Stimulated activated memory B cell treated with anti-CD40 and anti-IgM and Interleukin-4, amounts not matched to agents 10 μg/mL and 1 μg/mL and 100 μg/mL, for 72 hours (primary cell): ENCODE measurements at regions not wholly inside any gene's neighbourhood (a gene's known extent, or its start where the extent isn't known, plus 50 kb on each side); places are given as distances from the start of the nearest gene placed in this dataset.

ENCODE experiments used
- ATAC-seq: fragments of 150-1000 bp; cut with Tn5 transposase; 2 replicates; pipeline ENCODE4 v1.10.0; 2021
- H3K27ac Mint-ChIP-seq: one replicate; pipeline ENCODE4 v1.8.0; 2022; ENCODE audit warnings: mild to moderate bottlenecking, mixed read lengths
- H3K27me3 Mint-ChIP-seq: one replicate; pipeline ENCODE4 v1.8.0; 2022; ENCODE audit warnings: mixed read lengths
- H3K36me3 Mint-ChIP-seq: one replicate; pipeline ENCODE4 v1.8.0; 2022; ENCODE audit warnings: mixed read lengths
- H3K4me1 Mint-ChIP-seq: one replicate; pipeline ENCODE4 v1.8.0; 2022; ENCODE audit warnings: mixed read lengths
- H3K4me3 Mint-ChIP-seq: one replicate; pipeline ENCODE4 v1.8.0; 2022; ENCODE audit warnings: mild to moderate bottlenecking, moderate library complexity, mixed read lengths
- H3K9me3 Mint-ChIP-seq: one replicate; pipeline ENCODE4 v1.8.0; 2022; ENCODE audit warnings: mixed read lengths

- Mint-ChIP-seq H3K4me1 (no peaks in the 10 kb centered on the region), H3K4me3 (no peak overlapping the region), H3K27ac (no peak overlapping the region), H3K27me3 (no peaks in the 10 kb centered on the region), H3K36me3 (no peaks in the 10 kb centered on the region), H3K9me3 (no peaks in the 10 kb centered on the region)
- no peak for ATAC-seq
Measured at GRCh38 chr2:64792995-64793639, 139.4 kb upstream of the SERTAD2 start.

- H3K9me3 Mint-ChIP-seq = no peaks in the 10 kb centered on the region
- H3K4me3 Mint-ChIP-seq = no peak overlapping the region
- no peaks in the 10 kb centered on the region for H3K36me3 Mint-ChIP-seq
- no peak overlapping the region for H3K27ac Mint-ChIP-seq
- ATAC-seq = peak; percentile 80
- no peaks in the 10 kb centered on the region for H3K27me3 Mint-ChIP-seq
- no peaks in the 10 kb centered on the region for H3K4me1 Mint-ChIP-seq
Measured at GRCh38 chr2:64793701-64794100, 140.0 kb upstream of the SERTAD2 start.

- Mint-ChIP-seq H3K9me3 (no peaks in the 10 kb centered on the region), H3K36me3 (no peaks in the 10 kb centered on the region), H3K4me3 (no peak overlapping the region), H3K4me1 (no peaks in the 10 kb centered on the region), H3K27me3 (no peaks in the 10 kb centered on the region), H3K27ac (no peak overlapping the region)
- no peak for ATAC-seq
Measured at GRCh38 chr2:64794426-64794995, 140.8 kb upstream of the SERTAD2 start.

GRCh38 chr2:64795024-64795592 is 141.4 kb upstream of the SERTAD2 start:
- Mint-ChIP-seq H3K9me3 (no peaks in the 10 kb centered on the region), H3K27ac (no peak overlapping the region), H3K27me3 (no peaks in the 10 kb centered on the region), H3K4me1 (no peaks in the 10 kb centered on the region), H3K36me3 (no peaks in the 10 kb centered on the region), H3K4me3 (no peak overlapping the region)
- ATAC-seq = no peak

GRCh38 chr2:64796926-64797325 is 143.2 kb upstream of the SERTAD2 start:
- Mint-ChIP-seq H3K36me3 (no peaks in the 10 kb centered on the region), H3K27me3 (no peaks in the 10 kb centered on the region), H3K27ac (no peak overlapping the region), H3K4me1 (no peaks in the 10 kb centered on the region), H3K4me3 (no peak overlapping the region), H3K9me3 (no peaks in the 10 kb centered on the region)
- no peak for ATAC-seq

- no peak for ATAC-seq
- Mint-ChIP-seq H3K4me1 (peaks cover 6% of the 10 kb centered on the region), H3K9me3 (no peaks in the 10 kb centered on the region), H3K4me3 (no peak overlapping the region), H3K27ac (no peak overlapping the region), H3K27me3 (no peaks in the 10 kb centered on the region), H3K36me3 (no peaks in the 10 kb centered on the region)
Measured at GRCh38 chr2:64797881-64798575, 144.3 kb upstream of the SERTAD2 start.

- peaks cover 6% of the 10 kb centered on the region for H3K4me1 Mint-ChIP-seq
- no peaks in the 10 kb centered on the region for H3K27me3 Mint-ChIP-seq
- H3K9me3 Mint-ChIP-seq = no peaks in the 10 kb centered on the region
- H3K36me3 Mint-ChIP-seq = no peaks in the 10 kb centered on the region
- ATAC-seq = no peak
- H3K27ac Mint-ChIP-seq = no peak overlapping the region
- H3K4me3 Mint-ChIP-seq = no peak overlapping the region
Measured at GRCh38 chr2:64799592-64800252, 146.0 kb upstream of the SERTAD2 start.

GRCh38 chr2:64803776-64804175 is 150.1 kb upstream of the SERTAD2 start:
- Mint-ChIP-seq H3K36me3 (no peaks in the 10 kb centered on the region), H3K9me3 (no peaks in the 10 kb centered on the region), H3K27me3 (no peaks in the 10 kb centered on the region), H3K4me1 (peaks cover 29% of the 10 kb centered on the region), H3K27ac (no peak overlapping the region), H3K4me3 (no peak overlapping the region)
- no peak for ATAC-seq

- Mint-ChIP-seq H3K27me3 (no peaks in the 10 kb centered on the region), H3K36me3 (no peaks in the 10 kb centered on the region), H3K4me3 (no peak overlapping the region), H3K4me1 (peaks cover 30% of the 10 kb centered on the region), H3K27ac (no peak overlapping the region), H3K9me3 (no peaks in the 10 kb centered on the region)
- ATAC-seq = no peak
Measured at GRCh38 chr2:64804651-64805050, 150.9 kb upstream of the SERTAD2 start.

- ATAC-seq = peak; percentile 95
- peak overlapping the region; percentile 82 for H3K27ac Mint-ChIP-seq
- no peaks in the 10 kb centered on the region for H3K36me3 Mint-ChIP-seq
- no peak overlapping the region for H3K4me3 Mint-ChIP-seq
- H3K27me3 Mint-ChIP-seq = no peaks in the 10 kb centered on the region
- no peaks in the 10 kb centered on the region for H3K9me3 Mint-ChIP-seq
- H3K4me1 Mint-ChIP-seq = peaks cover 34% of the 10 kb centered on the region
Measured at GRCh38 chr2:64807417-64807816, 153.7 kb upstream of the SERTAD2 start.

GRCh38 chr2:64808092-64808491 is 154.4 kb upstream of the SERTAD2 start:
- H3K4me1 Mint-ChIP-seq = peaks cover 31% of the 10 kb centered on the region
- no peak for ATAC-seq
- H3K27me3 Mint-ChIP-seq = no peaks in the 10 kb centered on the region
- H3K36me3 Mint-ChIP-seq = no peaks in the 10 kb centered on the region
- no peak overlapping the region for H3K4me3 Mint-ChIP-seq
- H3K27ac Mint-ChIP-seq = peak overlapping the region; percentile 82
- H3K9me3 Mint-ChIP-seq = no peaks in the 10 kb centered on the region

- no peaks in the 10 kb centered on the region for H3K9me3 Mint-ChIP-seq
- no peaks in the 10 kb centered on the region for H3K27me3 Mint-ChIP-seq
- H3K4me3 Mint-ChIP-seq = no peak overlapping the region
- peak overlapping the region; percentile 82 for H3K27ac Mint-ChIP-seq
- H3K4me1 Mint-ChIP-seq = peaks cover 31% of the 10 kb centered on the region
- H3K36me3 Mint-ChIP-seq = no peaks in the 10 kb centered on the region
- ATAC-seq = no peak
Measured at GRCh38 chr2:64808754-64809153, 155.0 kb upstream of the SERTAD2 start.

- Mint-ChIP-seq H3K27ac (no peak overlapping the region), H3K4me3 (no peak overlapping the region), H3K27me3 (no peaks in the 10 kb centered on the region), H3K4me1 (peaks cover 31% of the 10 kb centered on the region), H3K36me3 (no peaks in the 10 kb centered on the region), H3K9me3 (no peaks in the 10 kb centered on the region)
- no peak for ATAC-seq
Measured at GRCh38 chr2:64809216-64809615, 155.5 kb upstream of the SERTAD2 start.

GRCh38 chr2:64812285-64812684 is 158.6 kb upstream of the SERTAD2 start:
- H3K27ac Mint-ChIP-seq = peak overlapping the region; percentile 66

GRCh38 chr2:64814007-64814406 is 160.3 kb upstream of the SERTAD2 start:
- H3K4me3 Mint-ChIP-seq = no peak overlapping the region
- H3K4me1 Mint-ChIP-seq = peaks cover 21% of the 10 kb centered on the region
- H3K27ac Mint-ChIP-seq = peak overlapping the region; percentile 35
- no peaks in the 10 kb centered on the region for H3K27me3 Mint-ChIP-seq
- H3K36me3 Mint-ChIP-seq = no peaks in the 10 kb centered on the region
- no peaks in the 10 kb centered on the region for H3K9me3 Mint-ChIP-seq
- ATAC-seq = no peak

More at GRCh38 chr2:64812285-64812684, 158.6 kb upstream of the SERTAD2 start:
- peaks cover 27% of the 10 kb centered on the region for H3K4me1 Mint-ChIP-seq
- ATAC-seq = no peak
- H3K4me3 Mint-ChIP-seq = no peak overlapping the region
- no peaks in the 10 kb centered on the region for H3K27me3 Mint-ChIP-seq
- no peaks in the 10 kb centered on the region for H3K36me3 Mint-ChIP-seq
- no peaks in the 10 kb centered on the region for H3K9me3 Mint-ChIP-seq
